Vagina (tissue), 2 donors: ENCODE measurements at regions not wholly inside any gene's neighbourhood (a gene's known extent, or its start where the extent isn't known, plus 50 kb on each side); places are given as distances from the start of the nearest gene placed in this dataset.

Experiments
- POLR2AphosphoS5 ChIP-seq, 2 donors: sonication (generic); formaldehyde crosslinking; IDR thresholded peaks; one replicate each; pipeline ENCODE4 v1.9.0; 2017; ENCODE audit warnings: antibody characterized with exemption in 2 of 2, mild to moderate bottlenecking in 2 of 2, low read depth in 1 of 2; ENCODE audit not compliant: insufficient read depth in 1 of 2
- TF ChIP-seq, protein P1 (sequence below), 3 experiments: fragments of 450-650 bp in 2 of 3; fragments of 200-600 bp in 1 of 3; sonication (generic) in 1 of 3; IDR thresholded peaks; one replicate each; pipeline ENCODE4 v1.5.1; 2017 to 2019; ENCODE audit warnings: antibody characterized with exemption in 3 of 3, mild to moderate bottlenecking in 2 of 3, moderate library complexity in 2 of 3

DNA sequence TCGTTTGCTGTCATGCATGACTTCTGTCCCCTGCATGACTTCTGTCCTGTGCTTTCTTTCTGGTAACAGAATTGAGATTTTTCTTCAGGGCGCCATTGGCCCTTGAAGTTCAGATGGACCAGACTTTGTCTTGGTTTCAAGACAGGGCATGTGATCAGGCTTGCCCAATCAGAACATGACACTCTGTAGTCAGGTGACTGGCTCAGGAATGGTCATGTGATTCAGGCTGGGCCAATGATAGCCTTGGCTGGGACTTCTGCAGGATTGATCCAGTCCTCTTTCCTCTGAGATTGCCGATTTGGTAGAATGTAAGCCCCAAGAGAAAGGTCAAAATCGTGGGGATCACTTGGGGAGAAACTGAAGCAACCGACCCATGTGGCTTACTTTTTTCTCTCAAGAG, 90.5 kb upstream of the ALX4 start:
- TF ChIP-seq, protein P1, sequence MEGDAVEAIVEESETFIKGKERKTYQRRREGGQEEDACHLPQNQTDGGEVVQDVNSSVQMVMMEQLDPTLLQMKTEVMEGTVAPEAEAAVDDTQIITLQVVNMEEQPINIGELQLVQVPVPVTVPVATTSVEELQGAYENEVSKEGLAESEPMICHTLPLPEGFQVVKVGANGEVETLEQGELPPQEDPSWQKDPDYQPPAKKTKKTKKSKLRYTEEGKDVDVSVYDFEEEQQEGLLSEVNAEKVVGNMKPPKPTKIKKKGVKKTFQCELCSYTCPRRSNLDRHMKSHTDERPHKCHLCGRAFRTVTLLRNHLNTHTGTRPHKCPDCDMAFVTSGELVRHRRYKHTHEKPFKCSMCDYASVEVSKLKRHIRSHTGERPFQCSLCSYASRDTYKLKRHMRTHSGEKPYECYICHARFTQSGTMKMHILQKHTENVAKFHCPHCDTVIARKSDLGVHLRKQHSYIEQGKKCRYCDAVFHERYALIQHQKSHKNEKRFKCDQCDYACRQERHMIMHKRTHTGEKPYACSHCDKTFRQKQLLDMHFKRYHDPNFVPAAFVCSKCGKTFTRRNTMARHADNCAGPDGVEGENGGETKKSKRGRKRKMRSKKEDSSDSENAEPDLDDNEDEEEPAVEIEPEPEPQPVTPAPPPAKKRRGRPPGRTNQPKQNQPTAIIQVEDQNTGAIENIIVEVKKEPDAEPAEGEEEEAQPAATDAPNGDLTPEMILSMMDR (IDR thresholded peaks at IDR 0.05), result no peak
- TF ChIP-seq POLR2AphosphoS5 (IDR thresholded peaks at IDR 0.05; ENCODE audit: insufficient read depth in 1 of 2, low read depth in 1 of 2), result no peak
